Stimulated activated CD4-positive, alpha-beta T cell treated with anti-CD3 and anti-CD28 coated beads, Interleukin-4, amount 100 ng/mL, for 4 hours (primary cell): ENCODE measurements at regions not wholly inside any gene's neighbourhood (a gene's known extent, or its start where the extent isn't known, plus 50 kb on each side); places are given as distances from the start of the nearest gene placed in this dataset.

Source experiments
- DNase-seq, 2 experiments: peaks; one replicate each; pipeline ENCODE4 v3.0.0-alpha.2; 2020

- no peak for DNase-seq
These were observed 675.4 kb downstream of the SEMA5A start for GRCh38 chr5:8870349-8870958.

GRCh38 chr5:8870959-8871355 lies 674.9 kb downstream of the SEMA5A start:
- DNase-seq: no peak

GRCh38 chr5:8871446-8871845 lies 674.4 kb downstream of the SEMA5A start:
- no peak for DNase-seq

GRCh38 chr5:8875722-8876121 lies 670.2 kb downstream of the SEMA5A start:
- DNase-seq: no peak

DNA sequence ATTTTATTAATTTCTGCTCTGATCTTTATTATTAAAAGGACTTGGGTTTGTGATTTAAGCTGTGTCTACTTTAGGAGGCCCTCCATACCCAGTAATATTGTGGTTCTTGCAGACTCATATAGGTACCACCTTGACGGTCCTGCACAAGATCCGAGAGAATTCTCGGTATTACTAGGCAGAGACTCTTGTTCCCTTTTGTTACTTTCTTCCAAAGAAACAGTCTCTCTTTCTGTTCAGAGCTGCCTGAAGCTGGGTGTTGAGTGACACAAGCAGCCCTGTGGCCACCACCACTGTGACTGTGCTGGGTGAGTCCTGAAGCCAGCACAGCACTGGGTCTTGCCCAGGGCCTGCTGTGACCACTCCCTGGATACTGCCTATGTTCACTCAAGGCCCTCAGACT lies 666.6 kb downstream of the SEMA5A start:
- no peak for DNase-seq

- DNase-seq: no peak
These were observed 661.8 kb downstream of the SEMA5A start for GRCh38 chr5:8884029-8884428.

GRCh38 chr5:8892926-8893325 lies 652.9 kb downstream of the SEMA5A start:
- DNase-seq: no peak

DNA sequence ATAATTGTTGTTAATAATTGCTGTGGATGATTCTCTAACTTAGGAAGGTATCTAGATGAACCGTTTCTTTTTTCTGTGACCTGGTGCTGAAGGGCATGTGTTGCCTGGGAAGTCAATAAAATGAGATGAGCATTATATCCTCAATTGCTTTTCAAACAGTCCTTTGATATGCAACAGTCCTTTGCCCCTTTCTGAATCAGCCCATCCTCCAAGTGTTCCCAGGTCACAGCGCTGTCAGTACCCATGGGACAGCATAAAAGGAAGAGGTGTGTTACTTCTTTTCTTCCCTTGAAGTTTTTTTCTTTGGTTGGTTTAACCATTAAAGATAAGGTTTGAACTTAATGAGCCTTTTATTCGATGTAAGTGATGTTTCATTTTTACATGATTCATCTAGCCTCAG lies 651.8 kb downstream of the SEMA5A start:
- DNase-seq: no peak

DNA sequence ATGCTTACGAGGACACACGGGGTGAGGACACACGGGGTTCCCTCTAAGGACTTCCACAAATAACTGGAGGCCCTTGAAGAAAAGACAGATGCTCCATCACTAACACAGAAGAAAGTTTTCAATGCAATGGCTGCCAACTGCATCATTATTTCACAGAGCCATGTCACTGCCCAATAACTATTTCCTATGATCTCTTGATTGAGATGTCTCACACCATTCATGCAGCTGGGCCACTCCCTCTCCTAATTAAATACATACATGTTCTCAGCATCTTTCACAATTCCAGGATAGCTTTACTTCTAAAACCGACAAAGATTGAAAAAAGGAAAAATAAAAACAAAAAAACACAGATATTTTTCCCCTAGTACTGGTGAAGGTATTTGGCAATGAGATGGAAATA lies 650.8 kb downstream of the SEMA5A start:
- no peak for DNase-seq

GRCh38 chr5:8895599-8895998 lies 650.3 kb downstream of the SEMA5A start:
- DNase-seq: no peak

GRCh38 chr5:8897316-8897715 lies 648.6 kb downstream of the SEMA5A start:
- no peak for DNase-seq

- DNase-seq: no peak
These were observed 640.9 kb downstream of the SEMA5A start for GRCh38 chr5:8905021-8905420.

GRCh38 chr5:8906303-8906967 lies 639.4 kb downstream of the SEMA5A start:
- DNase-seq: no peak

DNA sequence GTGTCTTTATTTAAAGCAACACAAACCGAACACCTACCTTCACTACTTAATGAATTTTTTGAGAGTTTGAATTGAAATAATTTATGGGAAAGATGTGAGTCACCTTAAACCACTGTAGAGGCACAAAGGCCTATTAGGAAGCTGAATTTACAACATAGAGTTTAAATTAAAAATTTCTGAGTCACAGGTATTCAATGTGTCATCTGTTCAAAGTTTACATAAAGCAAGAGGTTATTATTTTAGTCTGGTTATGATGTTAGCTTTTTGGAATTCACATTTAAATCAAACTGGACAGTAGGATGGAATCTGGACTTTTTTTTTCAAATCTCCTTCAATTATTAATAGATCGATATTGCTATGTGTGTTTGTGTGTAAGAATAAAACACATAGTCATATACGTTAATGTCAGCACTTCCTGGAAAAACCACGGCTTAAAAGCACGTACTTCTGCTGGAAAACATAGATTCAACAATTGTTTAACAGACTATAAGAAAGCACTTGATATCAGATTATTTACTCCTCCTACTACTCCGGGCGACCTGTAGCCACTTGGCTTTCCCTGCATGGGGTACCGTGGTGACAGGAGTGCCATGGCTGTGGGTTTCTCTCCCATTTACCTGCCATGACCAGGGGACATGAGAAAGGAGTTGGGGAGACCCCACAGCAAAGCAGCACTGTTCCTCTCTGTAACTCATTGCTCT lies 638.6 kb downstream of the SEMA5A start:
- DNase-seq: no peak

GRCh38 chr5:8908055-8908683 lies 637.7 kb downstream of the SEMA5A start:
- DNase-seq: peak in 1 of 2 experiments; percentile 2

- no peak for DNase-seq
These were observed 633.8 kb downstream of the SEMA5A start for GRCh38 chr5:8912106-8912505.

DNA sequence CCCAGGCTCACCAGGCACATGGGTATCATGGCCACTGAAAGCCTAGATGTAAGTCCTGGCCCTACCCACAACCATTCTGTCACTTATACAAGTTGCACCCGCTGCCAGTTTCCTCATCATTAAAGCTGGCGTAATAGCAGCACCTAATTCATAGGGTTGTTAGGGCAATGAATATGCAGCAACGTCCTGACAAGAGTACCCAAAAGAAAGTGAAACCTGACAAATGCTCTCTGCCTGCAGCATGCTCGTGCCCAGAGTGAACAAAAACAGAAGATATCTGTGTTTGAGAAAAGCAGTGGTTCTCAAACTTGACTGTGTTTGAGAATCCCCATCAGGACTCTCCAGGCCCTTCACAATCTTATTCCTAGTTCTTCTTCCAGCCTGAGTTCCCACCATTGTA lies 632.4 kb downstream of the SEMA5A start:
- DNase-seq: no peak

DNA sequence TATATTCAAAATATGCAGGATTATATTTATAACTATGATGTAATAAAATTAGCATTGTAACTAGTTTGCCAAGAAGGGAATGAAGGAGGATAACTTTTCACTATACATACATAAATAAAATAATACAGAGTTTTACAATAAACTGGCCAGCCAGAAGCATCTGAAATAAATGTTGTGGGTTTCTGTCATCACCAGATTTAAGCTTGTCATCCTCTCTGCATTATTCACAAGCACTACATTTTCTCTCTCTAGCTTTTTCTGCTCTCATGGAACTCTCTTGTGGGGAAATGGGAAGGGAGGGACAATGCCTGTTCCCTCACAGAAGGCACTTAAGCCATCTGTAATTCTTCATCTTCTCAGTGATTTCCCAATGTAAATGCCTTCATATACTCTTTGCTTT lies 626.8 kb downstream of the SEMA5A start:
- DNase-seq: no peak

- DNase-seq: no peak
These were observed 622.3 kb downstream of the SEMA5A start for GRCh38 chr5:8923526-8923925.

DNA sequence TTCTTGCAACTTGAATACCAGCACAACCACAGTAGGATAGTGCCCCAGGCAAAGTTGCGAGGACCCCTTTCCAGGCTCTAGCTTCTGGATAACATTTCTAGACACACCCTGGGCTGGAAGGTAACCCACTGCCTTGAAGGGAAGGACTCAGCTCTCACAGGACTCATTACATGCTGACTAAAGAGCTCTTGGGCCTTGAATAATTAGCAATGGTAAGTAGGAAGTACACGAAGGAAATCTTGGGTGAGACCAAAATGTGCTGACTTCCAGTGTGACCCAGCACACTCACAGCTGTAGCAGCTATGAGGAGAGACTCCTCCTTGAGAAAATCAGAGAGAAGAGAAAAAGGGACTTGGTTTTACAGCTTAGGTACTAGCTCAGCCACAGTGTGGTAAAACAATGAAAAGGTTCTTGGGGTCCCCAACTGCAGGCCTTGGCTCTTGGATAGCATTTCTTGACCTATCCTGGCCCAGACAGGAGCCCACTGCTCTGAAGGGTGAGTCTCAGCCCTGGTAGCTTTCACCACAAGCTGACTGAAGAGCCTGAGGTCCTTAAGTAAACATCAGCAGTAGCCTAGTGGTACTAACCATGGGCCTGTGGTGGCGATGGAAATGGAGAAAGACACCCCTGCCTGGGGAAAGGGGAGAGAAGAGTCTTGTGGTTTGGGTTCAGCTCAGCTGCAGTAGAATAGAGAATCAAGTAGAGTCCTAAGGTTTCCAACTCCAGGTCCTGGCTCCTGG lies 621.7 kb downstream of the SEMA5A start:
- DNase-seq: no peak

DNA sequence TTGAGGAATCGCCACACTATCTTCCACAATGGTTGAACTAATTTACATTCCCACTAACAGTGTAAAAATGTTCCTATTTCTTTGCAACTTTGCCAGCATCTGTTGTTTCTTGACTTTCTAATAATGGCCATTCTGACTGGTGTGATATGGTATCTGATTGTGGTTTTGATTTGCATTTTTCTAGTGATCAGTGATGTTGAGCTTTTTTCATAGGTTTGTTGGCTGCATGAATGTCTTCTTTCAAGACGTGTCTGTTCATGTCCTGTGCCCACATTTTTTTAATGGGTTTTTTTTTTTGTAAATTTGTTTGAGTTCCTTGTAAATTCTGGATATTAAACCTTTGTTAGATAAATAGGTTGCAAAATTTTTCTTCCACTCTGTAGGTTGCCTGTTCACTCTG lies 615.9 kb downstream of the SEMA5A start:
- DNase-seq: no peak

DNA sequence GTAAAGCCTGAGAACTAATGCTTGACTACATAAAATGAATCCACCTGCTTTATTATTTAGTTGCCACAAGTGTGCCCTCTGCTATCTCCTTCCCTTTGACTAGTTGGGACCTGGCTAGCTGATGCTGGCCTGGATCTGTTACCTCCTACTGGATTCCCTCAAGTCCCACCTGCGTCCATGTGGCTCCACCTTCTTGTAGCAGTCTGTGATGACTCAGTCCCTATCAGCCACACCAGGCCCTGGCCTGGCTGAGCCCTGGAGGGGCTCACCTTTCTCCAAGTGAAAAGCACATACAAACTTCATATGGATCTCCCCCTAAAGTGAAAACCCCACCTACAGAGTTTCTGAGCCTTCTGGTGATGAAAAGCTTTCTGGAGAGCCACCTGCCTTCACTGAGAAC lies 611.4 kb downstream of the SEMA5A start:
- no peak for DNase-seq

DNA sequence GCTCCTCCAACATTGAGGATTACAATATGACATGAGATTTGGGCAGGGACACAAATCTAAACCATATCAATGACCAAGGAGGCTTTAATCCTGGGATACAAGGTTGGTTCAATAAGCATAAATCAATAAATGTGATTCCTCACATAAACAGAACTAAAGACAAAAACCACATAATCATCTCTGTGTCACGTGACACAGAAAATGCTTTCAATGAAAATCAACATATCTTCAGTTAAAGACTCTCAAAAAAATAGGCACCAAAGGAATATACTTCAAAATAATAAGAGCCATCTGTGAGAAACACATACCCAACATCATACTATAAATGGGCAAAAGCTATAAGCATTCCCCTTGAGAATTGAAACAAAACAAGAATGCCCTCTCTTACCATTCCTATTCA lies 604.9 kb downstream of the SEMA5A start:
- DNase-seq: no peak
